GM12878 (cell line): ENCODE measurements at regions not wholly inside any gene's neighbourhood (a gene's known extent, or its start where the extent isn't known, plus 50 kb on each side); places are given as distances from the start of the nearest gene placed in this dataset.

Experiments
- ATAC-seq: fragments of 200-7000 bp; cut with Tn5 transposase; 3 replicates; pipeline ENCODE4 v1.9.1; 2020; ENCODE audit warnings: mild to moderate bottlenecking, moderate library complexity
- BruUV-seq: library from RNA; stranded (reverse); fragments of 400-500 nt; replicated peaks from 2 replicates; lab custom pipeline; 2021; lab: Mats Ljungman, UMichigan
- CTCF ChIA-PET: fragments of 300-600 bp; sonication (Branson Sonifier 250); formaldehyde crosslinking; extraction: SDS; loops from one replicate; lab custom pipeline; 2021; ENCODE audit warnings: inconsistent platforms; lab: Yijun Ruan, JAX
- POLR2A ChIA-PET: fragments of 350-600 bp; formaldehyde crosslinking; extraction: SDS; loops from one replicate; lab custom pipeline; 2021; ENCODE audit warnings: inconsistent platforms; lab: Charles Lee
- RAD21 ChIA-PET: fragments of 300-600 bp; sonication (Branson Sonifier 250); formaldehyde crosslinking; loops from one replicate; lab custom pipeline; 2023; ENCODE audit warnings: antibody characterized with exemption; ENCODE audit not compliant: unreplicated experiment; lab: Charles Lee
- SMC1A ChIA-PET: fragments of 300-600 bp; sonication (Branson Sonifier 250); formaldehyde crosslinking; loops from one replicate; lab custom pipeline; 2023; ENCODE audit not compliant: unreplicated experiment, uncharacterized antibody; lab: Charles Lee
- DNase-seq: peaks from one replicate; pipeline ENCODE4 v3.0.0-alpha.2; 2011; ENCODE audit warnings: low read depth, low spot score
- FAIRE-seq: peaks from 3 replicates; lab custom pipeline; 2011; peaks lifted over from hg19 to GRCh38; lab: Jason Lieb, UNC
- H2AFZ ChIP-seq: 2 replicates; pipeline ENCODE4 v1.6.0; 2011; ENCODE audit warnings: low read depth, low read length, control low read depth; ENCODE audit not compliant: control insufficient read depth
- H3K27ac ChIP-seq: 2 replicates; pipeline ENCODE4 v1.5.1; 2011; ENCODE audit warnings: control low read depth; ENCODE audit not compliant: control insufficient read depth, insufficient read depth
- H3K27me3 ChIP-seq, 2 experiments: replicated peaks in 1 of 2; 2 replicates each; pipeline versions ENCODE4 v1.6.0 to v1.6.1; 2011; ENCODE audit warnings: low read length in 1 of 2; ENCODE audit not compliant: control insufficient read depth in 2 of 2, insufficient read depth in 2 of 2
- H3K36me3 ChIP-seq, 2 experiments: 2 replicates each; pipeline ENCODE4 v1.5.1; 2011; ENCODE audit warnings: low read length in 1 of 2; ENCODE audit not compliant: control insufficient read depth in 2 of 2, insufficient read depth in 2 of 2
- H3K4me1 ChIP-seq: 2 replicates; pipeline ENCODE4 v1.6.1; 2011; ENCODE audit warnings: mild to moderate bottlenecking, low read length, moderate library complexity, mixed read lengths; ENCODE audit not compliant: control insufficient read depth, insufficient read depth
- H3K4me2 ChIP-seq: 2 replicates; pipeline ENCODE4 v1.6.0; 2011; ENCODE audit warnings: control low read depth; ENCODE audit not compliant: control insufficient read depth, insufficient read depth
- H3K4me3 ChIP-seq: fragments of 200-600 bp; sonication (generic); 2 replicates; pipeline ENCODE4 v1.5.1; 2016
- H3K79me2 ChIP-seq: 2 replicates; pipeline ENCODE4 v1.6.0; 2011; ENCODE audit warnings: low read length; ENCODE audit not compliant: control insufficient read depth, insufficient read depth
- H3K9ac ChIP-seq: 2 replicates; pipeline ENCODE4 v1.8.0; 2011; ENCODE audit warnings: low read length, control low read depth, mixed read lengths; ENCODE audit not compliant: control insufficient read depth, insufficient read depth
- H3K9me3 ChIP-seq: replicated peaks from 3 replicates; pipeline ENCODE4 v1.5.1; 2011; ENCODE audit warnings: mild to moderate bottlenecking, low read length; ENCODE audit not compliant: control insufficient read depth, insufficient read depth
- H4K20me1 ChIP-seq: 2 replicates; pipeline ENCODE4 v1.6.0; 2011; ENCODE audit not compliant: control insufficient read depth, insufficient read depth
- BRCA1 ChIP-seq: IDR thresholded peaks from 2 replicates; pipeline ENCODE4 v1.6.1; 2011; ENCODE audit warnings: low read depth, low read length, improper control_type of control experiment
- CBX5 ChIP-seq: sonication (generic); IDR thresholded peaks from 2 replicates; pipeline ENCODE4 v1.6.1; 2016; ENCODE audit warnings: low read depth, moderate library complexity, mild to moderate bottlenecking, inconsistent platforms
- CEBPB ChIP-seq, 2 experiments: fragments of 150-350 bp in 1 of 2; IDR thresholded peaks; 2 replicates each; pipeline ENCODE4 v1.6.1; 2012 to 2014; ENCODE audit warnings: low read depth in 2 of 2, low read length in 2 of 2, borderline replicate concordance in 1 of 2, inconsistent platforms in 1 of 2
- CHD1 ChIP-seq: IDR thresholded peaks from 2 replicates; pipeline ENCODE4 v1.6.1; 2012; ENCODE audit warnings: low read depth, low read length, improper control_type of control experiment
- EGR1 ChIP-seq, 2 experiments: IDR thresholded peaks; 1 replicate in 1 of 2; 2 replicates in 1 of 2; pipeline ENCODE4 v1.6.1; 2011 to 2012; ENCODE audit warnings: low read depth in 2 of 2, low read length in 2 of 2, borderline replicate concordance in 1 of 2, mild to moderate bottlenecking in 1 of 2, moderate library complexity in 1 of 2
- ESRRA ChIP-seq: IDR thresholded peaks from 2 replicates; pipeline ENCODE4 v1.6.1; 2012; ENCODE audit warnings: mild to moderate bottlenecking, low read length, improper control_type of control experiment
- GABPA ChIP-seq: IDR thresholded peaks from 2 replicates; pipeline ENCODE4 v1.6.1; 2014; ENCODE audit warnings: antibody characterized with exemption, low read depth, mild to moderate bottlenecking, inconsistent platforms
- HCFC1 ChIP-seq: fragments of 150-350 bp; IDR thresholded peaks from 2 replicates; pipeline ENCODE4 v1.6.1; 2014; ENCODE audit warnings: low read length
- IKZF1 ChIP-seq: fragments of 450-650 bp; conservative IDR thresholded peaks from 2 replicates; pipeline ENCODE4 v1.6.1; 2017; ENCODE audit warnings: antibody characterized with exemption, mild to moderate bottlenecking
- MEF2B ChIP-seq: fragments of 450-650 bp; IDR thresholded peaks from 2 replicates; pipeline ENCODE4 v1.6.1; 2018; ENCODE audit warnings: mild to moderate bottlenecking, moderate library complexity; ENCODE audit not compliant: partially characterized antibody, poor library complexity, severe bottlenecking
- PAX5 ChIP-seq: IDR thresholded peaks from 2 replicates; pipeline ENCODE4 v1.6.1; 2011; ENCODE audit warnings: low read depth, low read length, borderline replicate concordance
- WGBS: methylation state at CpG from one replicate; pipeline ENCODE4 v1.1.6; 2016; ENCODE audit warnings: low lambda C conversion rate; ENCODE audit not compliant: insufficient replicate concordance, insufficient coverage; ENCODE audit errors: missing lambda C conversion rate; 5-methylcytosine and 5-hydroxymethylcytosine counted together
- in situ Hi-C: fragments of 300-500 bp; cut with MboI; formaldehyde crosslinking; loops from 9 replicates; pipeline ENCODE4 v1.14.3; 2018; ENCODE audit warnings: mixed read lengths
- intact Hi-C: fragments of 100-400 bp; cut with micrococcal nuclease; formaldehyde crosslinking; loops from one replicate; pipeline ENCODE4 v1.14.2; 2022; ENCODE audit not compliant: unreplicated experiment
- TF ChIP-seq, protein P1 (sequence below): IDR thresholded peaks from 2 replicates; pipeline ENCODE4 v1.6.1; 2012; ENCODE audit warnings: improper control_type of control experiment, low read depth, low read length; ENCODE audit not compliant: insufficient replicate concordance
- TF ChIP-seq, protein P2 (sequence below): fragments of 450-650 bp; conservative IDR thresholded peaks from 2 replicates; pipeline ENCODE4 v1.6.1; 2017; ENCODE audit warnings: mild to moderate bottlenecking, moderate library complexity

DNA sequence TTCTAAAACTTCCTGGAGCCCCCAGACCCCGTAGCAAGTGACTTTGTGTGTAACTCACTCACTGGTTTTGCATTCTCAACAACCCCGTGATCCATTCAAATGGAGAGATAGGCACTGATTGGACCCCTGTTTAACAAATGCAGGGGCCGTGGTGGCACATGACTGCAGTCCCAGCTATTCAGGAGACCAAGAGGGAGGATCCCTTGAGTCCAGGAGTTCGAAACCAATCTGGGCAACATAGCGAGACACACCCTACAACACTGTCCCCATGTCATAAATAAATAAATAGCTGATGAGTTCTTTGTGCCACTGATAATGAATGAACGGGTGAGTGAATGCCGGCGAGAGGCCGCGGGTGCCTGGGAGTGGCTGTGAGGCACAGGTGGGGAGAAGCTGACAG is 59.4 kb upstream of the PAX7 start:
- intact Hi-C loops = no loop called here
- no peak for DNase-seq
- SMC1A ChIA-PET = no interaction called here
- no peaks in the 10 kb centered on the region for H4K20me1 ChIP-seq
- WGBS = 47% methylated on average over 10 of the region's 10 CpGs
- no peaks in the 10 kb centered on the region for H3K4me1 ChIP-seq
- CTCF ChIA-PET = interaction anchor here (0.6 to 2.7 kb wide), 2 partner anchors 10 to 136 kb away, joined by 3 to 10 read pairs; no protein-coding TSS in a partner anchor
- no peak overlapping the region for H2AFZ ChIP-seq
- RAD21 ChIA-PET = no interaction called here
- no TSS peak for BruUV-seq
- in situ Hi-C loops = no loop called here
- H3K9ac ChIP-seq = no peak overlapping the region
- H3K27me3 ChIP-seq = no peaks in the 10 kb centered on the region
- H3K9me3 ChIP-seq = no peaks in the 10 kb centered on the region
- no peak overlapping the region for H3K27ac ChIP-seq
- POLR2A ChIA-PET = no interaction called here
- no peaks in the 10 kb centered on the region for H3K79me2 ChIP-seq
- no peak overlapping the region for H3K4me2 ChIP-seq
- no peak overlapping the region for H3K4me3 ChIP-seq
- ATAC-seq = no peak
- no peak for FAIRE-seq
- no peaks in the 10 kb centered on the region for H3K36me3 ChIP-seq
- TF ChIP-seq GABPA (no peak), EGR1 (IDR thresholded peaks at IDR 0.05; ENCODE audit: borderline replicate concordance in 1 of 2, low read depth in 2 of 2, low read length in 2 of 2) (no peak), ESRRA (no peak), CEBPB (IDR thresholded peaks at IDR 0.05; ENCODE audit: borderline replicate concordance in 1 of 2, low read depth in 2 of 2, low read length in 2 of 2) (no peak), PAX5 (no peak), BRCA1 (no peak), MEF2B (no peak), IKZF1 (no peak), HCFC1 (no peak), CHD1 (no peak), CBX5 (no peak)
- TF ChIP-seq, protein P1, sequence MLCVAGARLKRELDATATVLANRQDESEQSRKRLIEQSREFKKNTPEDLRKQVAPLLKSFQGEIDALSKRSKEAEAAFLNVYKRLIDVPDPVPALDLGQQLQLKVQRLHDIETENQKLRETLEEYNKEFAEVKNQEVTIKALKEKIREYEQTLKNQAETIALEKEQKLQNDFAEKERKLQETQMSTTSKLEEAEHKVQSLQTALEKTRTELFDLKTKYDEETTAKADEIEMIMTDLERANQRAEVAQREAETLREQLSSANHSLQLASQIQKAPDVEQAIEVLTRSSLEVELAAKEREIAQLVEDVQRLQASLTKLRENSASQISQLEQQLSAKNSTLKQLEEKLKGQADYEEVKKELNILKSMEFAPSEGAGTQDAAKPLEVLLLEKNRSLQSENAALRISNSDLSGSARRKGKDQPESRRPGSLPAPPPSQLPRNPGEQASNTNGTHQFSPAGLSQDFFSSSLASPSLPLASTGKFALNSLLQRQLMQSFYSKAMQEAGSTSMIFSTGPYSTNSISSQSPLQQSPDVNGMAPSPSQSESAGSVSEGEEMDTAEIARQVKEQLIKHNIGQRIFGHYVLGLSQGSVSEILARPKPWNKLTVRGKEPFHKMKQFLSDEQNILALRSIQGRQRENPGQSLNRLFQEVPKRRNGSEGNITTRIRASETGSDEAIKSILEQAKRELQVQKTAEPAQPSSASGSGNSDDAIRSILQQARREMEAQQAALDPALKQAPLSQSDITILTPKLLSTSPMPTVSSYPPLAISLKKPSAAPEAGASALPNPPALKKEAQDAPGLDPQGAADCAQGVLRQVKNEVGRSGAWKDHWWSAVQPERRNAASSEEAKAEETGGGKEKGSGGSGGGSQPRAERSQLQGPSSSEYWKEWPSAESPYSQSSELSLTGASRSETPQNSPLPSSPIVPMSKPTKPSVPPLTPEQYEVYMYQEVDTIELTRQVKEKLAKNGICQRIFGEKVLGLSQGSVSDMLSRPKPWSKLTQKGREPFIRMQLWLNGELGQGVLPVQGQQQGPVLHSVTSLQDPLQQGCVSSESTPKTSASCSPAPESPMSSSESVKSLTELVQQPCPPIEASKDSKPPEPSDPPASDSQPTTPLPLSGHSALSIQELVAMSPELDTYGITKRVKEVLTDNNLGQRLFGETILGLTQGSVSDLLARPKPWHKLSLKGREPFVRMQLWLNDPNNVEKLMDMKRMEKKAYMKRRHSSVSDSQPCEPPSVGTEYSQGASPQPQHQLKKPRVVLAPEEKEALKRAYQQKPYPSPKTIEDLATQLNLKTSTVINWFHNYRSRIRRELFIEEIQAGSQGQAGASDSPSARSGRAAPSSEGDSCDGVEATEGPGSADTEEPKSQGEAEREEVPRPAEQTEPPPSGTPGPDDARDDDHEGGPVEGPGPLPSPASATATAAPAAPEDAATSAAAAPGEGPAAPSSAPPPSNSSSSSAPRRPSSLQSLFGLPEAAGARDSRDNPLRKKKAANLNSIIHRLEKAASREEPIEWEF = no peak
- TF ChIP-seq, protein P2, sequence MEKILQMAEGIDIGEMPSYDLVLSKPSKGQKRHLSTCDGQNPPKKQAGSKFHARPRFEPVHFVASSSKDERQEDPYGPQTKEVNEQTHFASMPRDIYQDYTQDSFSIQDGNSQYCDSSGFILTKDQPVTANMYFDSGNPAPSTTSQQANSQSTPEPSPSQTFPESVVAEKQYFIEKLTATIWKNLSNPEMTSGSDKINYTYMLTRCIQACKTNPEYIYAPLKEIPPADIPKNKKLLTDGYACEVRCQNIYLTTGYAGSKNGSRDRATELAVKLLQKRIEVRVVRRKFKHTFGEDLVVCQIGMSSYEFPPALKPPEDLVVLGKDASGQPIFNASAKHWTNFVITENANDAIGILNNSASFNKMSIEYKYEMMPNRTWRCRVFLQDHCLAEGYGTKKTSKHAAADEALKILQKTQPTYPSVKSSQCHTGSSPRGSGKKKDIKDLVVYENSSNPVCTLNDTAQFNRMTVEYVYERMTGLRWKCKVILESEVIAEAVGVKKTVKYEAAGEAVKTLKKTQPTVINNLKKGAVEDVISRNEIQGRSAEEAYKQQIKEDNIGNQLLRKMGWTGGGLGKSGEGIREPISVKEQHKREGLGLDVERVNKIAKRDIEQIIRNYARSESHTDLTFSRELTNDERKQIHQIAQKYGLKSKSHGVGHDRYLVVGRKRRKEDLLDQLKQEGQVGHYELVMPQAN = no peak
